HK-2 (cell line): ENCODE measurements at regions not wholly inside any gene's neighbourhood (a gene's known extent, or its start where the extent isn't known, plus 50 kb on each side); places are given as distances from the start of the nearest gene placed in this dataset.

Source experiments
- DNase-seq: peaks from one replicate; pipeline ENCODE4 v3.0.0-alpha.2; 2018; ENCODE audit not compliant: unreplicated experiment

DNA sequence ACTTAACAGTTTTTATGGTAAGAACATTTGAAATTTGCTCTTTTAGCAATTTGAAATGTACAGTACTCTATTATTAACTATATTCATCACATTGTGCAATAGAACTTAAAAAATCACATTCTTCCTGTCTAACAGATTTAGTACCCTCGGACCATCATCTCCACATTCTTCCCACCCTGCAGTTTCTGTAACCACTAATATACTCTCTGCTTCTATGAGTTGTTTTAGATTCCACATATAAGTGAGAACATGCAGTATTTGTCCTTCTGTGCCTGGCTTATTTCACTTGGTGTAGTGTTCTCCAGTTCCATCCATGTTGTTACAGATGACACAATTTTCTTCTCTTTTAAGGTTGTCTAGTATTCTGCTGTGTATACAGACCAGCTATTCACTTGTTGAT, 88.9 kb upstream of the SEC61G start:
- no peak for DNase-seq

DNA sequence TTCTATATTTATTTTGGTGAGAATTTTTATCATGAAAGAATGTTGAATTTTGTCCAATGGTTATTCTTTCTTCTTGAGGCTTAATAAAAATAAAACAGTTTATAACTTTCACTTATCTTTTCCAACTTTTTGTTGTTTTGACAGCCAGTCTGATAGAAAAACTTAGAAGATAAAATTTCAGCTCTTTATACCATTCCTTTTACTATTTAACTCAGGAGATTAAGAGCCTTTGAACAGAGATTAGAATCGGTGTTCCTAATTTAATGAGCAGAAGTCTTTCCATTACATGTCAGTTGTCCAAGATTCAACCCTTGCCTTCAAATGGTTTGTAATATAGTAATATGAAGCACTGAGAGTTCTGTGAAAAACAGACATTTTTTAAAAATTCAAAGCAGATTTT, 97.8 kb upstream of the SEC61G start:
- no peak for DNase-seq

DNA sequence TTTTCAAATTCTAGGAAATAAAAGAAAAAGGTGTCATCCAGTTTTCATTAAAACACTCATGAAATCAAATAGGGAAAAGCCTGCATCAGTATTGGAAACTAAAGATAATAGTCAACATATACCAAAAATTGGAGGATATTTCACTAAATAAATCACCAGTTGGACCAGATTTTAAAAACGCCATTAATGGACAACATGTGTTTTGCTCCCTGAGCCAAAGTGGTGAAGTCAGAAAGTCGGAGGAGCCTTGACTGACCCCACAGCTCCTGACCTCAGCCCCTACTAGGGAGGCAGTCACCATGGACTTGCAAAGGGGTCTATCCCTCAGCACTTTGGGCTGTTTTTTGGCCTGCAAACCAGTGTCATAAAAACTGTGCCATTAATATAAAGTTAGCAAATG, 98.3 kb upstream of the SEC61G start:
- DNase-seq: no peak

DNA sequence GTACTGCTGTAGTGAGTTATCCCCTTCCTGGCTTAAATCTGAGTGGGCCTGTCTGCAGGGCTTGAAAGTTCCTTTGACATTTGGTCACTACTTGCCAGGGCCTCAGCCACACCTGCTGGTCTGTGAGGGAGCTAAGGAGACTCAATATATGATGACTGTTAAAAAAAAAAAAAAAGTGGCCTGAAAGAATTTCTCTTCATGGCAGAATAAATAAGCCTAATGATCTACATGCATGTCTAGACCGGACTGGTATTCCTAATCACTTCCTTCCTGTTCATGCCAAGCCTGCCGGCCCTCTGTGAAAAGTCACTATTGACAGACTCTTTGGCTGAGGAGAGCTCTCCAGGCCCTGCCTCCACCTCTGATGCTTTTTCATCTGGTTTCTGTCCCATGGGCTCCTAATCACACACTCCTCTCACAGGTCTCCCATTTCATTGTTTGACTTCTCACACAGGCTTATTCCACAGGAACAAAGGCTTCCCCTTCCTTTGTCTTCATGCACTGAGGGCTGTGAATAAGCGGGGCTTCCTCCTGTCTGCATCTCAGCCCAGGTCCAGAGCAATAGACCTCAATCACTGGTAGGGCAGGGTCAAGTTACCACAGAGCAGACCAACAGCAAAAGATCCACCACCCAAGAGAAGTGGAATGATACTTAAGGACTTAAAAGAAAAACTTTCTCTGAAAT, 99.1 kb upstream of the SEC61G start:
- no peak for DNase-seq

DNA sequence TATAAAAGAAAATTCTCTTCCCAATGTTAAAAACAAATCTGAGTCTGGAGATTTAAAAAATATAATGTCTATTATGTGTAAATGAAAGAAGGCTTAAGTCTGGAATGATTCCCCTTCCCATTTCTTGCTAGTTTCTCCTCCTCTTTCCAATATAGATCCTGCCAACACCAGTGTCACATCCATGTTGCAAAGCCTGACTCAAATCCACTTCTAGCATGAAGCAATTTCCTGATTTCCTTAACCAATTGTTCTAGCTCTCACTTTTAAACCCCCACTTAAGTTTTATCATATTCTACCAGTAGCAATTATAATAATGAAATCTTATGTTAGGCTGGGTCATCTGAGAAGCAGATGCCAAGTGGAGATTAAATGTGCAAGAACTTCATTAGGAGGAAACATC, 100.1 kb upstream of the SEC61G start:
- no peak for DNase-seq

DNA sequence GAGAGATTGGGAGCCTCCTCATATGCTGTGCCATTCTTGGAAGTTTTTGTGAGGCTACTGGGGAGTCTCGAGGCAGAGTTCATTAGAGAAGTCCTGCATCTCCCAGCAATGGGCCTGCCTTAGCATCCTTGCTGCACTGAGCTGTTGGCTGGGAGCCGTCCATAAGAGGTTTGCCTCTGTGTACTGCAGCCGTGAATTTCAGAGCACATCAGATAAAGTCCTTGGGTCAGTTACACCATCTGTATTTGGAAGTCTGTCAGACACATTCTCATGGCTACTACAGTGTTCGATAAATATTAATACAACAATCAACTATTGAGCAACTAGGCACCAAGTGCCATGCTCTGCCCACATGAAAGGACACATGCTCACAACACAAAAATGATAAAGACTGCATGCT, 100.5 kb upstream of the SEC61G start:
- DNase-seq: no peak

DNA sequence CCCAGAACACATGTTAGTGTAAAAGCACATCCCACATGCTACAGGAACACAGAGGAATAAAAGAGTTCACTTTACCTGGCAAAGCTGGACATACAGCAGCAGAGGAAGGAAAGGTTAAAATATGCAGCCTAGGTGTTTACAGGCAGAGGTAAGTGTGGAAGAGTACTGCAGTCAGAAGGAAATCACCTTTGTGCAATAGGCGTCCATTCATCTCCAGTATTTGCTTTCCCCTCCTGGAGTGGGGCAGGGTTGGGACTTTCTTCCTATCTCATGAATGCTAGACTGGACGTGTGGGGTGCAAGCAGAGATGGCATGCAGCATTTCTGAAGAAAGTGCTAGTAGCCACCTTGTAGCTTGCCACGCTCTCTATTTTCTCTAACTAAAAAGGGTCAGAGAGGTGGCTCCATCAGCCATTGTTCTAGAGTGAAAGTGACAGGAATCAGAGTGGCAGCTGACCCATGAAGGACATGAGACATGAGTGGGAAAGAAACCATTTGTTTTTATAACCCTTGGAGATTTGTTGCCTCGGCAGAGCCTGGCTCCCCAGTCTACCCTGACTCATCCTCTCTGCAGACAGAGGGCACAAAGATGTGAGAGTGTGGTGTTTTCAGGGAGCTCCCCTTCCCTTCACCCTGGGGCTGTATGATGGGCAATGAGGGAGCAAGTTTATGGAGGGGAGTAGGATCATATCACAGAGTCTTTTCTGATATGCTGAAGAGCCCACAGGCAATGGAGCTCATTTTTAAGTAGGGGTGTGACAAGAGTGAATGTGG, 101.2 kb upstream of the SEC61G start:
- DNase-seq: no peak

DNA sequence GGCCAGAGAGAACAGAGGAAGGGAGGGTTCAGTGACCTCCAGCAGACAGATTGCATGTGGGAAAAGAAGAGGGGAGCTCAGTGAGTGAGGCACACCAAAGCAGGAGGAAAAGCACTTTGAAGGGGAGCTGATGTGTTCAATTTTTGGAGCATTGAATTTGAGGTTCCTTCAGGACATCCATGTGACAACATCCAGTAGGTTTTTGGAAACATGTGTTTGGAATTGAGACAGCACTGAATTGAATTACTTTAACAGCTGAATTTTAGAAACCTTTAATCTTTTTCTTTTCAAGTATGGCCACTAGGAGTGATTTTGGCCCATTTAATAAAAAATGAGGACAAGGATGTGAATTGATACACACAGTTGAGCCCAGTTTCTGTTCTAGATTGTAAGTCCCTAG, 101.8 kb upstream of the SEC61G start:
- no peak for DNase-seq

DNA sequence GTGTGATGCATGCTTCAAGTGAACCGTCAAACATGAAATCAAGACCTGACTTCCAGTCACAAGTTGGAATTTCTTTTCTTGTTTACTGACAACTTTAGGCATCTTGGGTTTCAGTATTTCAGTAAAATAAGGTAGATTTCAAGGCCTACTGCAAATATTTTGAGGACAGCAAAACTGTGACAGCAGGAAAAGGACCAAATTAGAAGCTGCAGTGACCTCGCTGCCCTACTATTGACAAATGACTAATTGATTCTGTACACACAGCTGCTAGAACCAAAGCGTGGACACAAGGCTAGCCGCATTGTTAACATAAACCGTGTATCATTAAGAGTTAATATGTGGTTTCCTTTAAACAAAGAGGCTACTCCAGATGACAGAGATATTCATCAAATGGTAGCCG, 105.7 kb upstream of the SEC61G start:
- DNase-seq: no peak

DNA sequence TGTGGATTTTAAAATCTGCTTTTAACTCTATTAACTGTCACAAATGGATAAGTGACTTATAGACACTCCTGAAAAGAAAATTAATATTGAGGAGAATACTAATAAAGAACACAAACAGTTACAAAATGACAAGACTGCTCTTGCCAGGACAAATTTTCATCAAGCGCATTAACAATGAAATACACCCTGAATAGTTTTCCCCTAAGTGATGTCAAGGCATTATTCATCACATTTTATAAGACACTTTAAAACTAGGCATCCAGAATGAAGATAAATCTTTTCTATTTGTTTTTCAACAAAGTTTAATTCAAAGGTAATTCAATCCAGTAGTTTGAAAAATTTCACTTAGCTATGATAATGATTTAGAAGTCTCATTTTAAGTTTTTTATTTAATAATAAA, 110.5 kb upstream of the SEC61G start:
- DNase-seq: no peak

DNA sequence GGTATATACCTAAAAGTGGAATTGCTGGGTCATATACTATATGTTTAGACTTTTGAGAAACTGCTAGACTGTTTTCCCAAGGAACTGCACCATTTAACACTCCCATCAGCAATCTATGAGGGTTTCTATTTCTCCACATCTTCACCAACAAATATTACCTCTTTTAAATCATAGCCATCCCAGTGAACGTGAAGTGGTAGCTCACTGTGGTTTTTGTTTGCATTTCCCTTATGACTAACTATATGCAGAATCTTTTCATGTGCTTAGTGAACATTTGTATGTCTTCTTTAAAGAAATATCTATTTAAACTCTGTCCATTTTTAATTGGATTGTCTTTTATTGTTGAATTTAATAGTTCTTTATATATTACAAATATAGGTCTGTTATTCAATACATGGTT, 115.8 kb upstream of the SEC61G start:
- DNase-seq: no peak

DNA sequence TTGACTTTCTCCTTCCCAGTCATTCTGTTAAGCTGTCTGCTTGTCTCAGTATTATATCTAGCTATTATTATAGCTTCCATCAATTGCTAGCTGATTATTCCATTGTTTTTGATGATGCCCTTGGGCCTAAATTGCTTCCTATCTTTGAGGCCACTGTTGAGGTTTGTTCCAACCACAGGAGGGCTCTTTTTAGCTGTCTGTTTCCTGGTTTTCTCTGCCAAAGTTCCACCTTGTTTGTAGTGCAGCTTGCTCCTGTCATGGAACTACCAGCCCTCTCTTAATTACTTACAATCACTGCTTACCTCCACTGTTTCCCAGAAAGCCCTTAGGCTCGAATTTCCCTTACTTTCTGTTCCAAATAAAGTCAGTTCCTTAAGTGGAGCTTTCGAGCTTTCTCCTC, 118.7 kb upstream of the SEC61G start:
- no peak for DNase-seq

DNA sequence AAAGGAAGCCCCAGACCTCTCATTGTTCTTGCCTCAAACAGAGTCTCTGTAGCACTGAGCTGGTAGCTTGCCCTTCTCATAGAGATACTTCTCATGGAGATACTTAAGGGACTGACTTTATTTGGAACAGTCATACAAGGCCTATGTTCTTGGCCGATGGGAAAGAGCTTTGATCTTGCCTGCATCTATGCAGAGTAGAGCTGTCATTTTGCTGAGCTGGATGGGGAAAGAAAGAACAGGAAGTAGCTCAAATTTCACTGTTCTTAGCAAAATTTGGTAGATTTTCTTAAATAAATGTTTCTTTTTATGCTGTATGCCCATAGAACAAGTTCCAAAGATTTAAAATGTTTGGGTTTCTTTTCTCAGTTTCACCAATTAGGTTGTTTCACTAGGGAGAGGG, 119.3 kb upstream of the SEC61G start:
- DNase-seq: no peak

DNA sequence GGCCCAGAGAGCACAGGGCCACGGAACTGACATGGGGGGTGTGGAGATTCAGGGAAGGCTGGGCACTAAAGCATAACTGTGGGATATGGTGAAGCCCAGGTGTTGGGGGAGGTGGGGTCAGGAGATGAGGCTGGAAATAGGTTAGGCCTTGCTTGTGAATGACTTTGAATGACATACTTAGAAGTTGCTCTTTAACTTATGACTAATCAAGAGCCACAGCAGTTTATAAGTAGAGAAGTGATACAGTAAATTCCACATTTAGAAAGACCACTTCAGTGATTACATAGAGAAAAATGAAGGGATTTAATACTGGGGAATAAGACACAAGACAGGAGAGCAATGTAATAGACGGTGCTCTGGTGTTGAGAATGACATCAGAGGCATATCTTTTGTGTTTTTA, 120.8 kb upstream of the SEC61G start:
- DNase-seq: peak; percentile 76

DNA sequence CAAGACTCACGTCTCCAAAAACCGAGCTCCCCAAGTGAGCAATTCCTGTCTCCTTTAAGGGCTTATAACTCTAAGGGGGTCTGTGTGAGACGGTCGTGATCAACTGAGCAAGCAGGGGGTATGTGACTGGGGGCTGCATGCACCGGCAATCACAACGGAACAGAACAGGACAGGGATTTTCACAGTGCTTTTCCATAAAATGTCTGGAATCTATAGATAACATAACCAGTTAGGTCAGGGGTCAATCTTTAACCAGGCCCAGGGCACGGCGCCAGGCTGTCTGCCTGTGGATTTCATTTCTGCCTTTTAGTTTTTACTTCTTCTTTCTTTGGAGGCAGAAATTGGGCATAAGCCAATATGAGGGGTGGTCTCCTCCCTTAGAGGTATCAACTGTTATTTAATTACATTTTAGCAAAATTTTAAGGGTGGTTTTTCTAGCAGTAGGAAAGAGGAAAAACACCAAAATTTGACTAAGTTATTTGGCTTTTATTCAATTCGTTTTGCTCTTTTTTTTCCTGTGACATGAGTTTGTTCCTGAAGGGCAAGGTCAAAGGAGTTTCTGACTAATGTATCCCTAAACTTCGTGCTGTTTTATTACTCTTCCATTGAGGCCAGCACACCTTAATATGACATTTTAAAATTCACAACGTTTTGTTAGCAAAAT, 121.4 kb upstream of the SEC61G start:
- DNase-seq: peak; percentile 66

DNA sequence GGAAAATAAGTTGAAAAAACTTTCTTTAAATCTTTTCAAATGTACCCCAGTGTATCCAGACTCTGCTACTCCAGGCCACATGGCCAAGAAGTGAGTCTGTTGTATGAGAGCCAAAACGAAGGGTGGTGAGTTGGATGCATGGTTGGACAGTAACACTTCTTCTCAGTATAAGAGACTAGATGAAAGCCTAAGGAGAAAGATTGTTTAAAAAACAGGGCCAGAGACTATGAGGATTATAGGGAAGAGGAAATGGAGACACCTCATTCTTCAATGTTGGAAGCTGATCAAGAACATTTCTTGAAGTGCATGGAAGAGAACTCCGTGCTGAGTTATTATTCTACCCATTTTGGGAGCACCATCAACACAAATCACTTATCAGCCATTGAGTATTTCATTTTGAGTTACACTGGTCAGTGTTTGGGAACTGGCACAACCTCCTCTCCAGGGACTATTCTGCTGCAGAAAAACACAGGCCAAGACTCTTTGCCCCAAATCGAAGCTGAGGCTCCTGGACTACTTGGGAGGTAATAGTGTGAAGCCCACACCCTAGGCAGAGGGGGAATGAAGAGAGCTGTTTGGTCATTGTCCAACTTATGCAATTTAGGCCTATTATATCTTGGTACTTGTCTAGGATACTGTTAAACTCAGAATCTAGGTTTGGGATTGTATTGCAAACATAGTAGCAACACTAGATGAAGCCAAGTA, 123.0 kb upstream of the SEC61G start:
- DNase-seq: no peak

DNA sequence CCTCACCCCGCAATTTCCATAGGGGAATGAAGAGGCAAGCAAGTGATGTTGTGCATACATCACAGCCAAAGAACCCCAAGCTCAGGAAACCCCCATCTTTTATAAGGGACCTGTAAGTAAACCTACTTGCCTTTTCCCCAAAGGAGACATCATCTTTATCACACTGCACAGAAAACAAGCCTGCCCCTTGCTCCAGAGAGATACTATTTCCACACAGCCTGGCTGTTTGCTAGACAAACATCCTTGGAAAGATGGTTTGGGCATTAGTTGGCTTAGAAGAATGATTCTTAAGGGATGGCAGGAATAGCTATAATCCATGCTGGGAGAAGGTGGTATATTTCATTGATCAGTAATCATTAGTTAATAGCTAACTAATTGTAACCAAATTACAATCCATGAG, 123.7 kb upstream of the SEC61G start:
- DNase-seq: no peak

DNA sequence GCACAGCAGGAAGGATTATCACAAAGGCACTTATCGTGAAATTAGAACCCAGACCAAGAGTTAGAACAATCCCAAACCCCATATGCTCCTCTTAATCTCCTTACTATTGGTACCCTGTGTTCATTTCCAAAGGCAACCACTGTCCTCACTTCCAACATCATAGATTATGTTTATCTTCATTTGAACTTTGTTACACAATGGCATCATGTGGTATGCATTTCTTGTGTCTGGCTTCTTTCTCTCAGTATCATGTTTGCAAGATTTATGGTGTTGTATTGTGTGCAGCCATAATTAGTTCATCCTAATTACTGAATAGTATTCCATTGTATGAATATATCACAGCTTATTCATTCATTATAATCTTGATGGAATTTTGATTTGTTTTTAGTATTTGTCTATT, 124.6 kb upstream of the SEC61G start:
- no peak for DNase-seq

DNA sequence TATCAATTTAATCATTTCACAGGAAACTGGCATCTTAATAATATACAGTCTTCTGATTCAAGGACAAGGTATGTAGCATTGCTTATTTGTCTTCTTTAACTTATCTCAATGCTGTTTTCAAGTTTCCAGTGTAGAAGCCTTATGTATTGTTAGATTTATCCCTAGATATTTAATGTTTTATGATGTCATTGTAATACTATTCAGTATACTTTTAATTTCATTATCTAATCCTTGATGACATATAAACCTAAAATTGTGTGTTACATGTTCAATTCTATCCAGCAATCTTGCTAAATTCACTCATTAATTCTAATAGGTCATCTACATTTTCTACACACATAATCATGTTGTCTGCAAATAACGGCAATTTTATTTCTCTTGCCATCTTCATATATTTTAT, 126.3 kb upstream of the SEC61G start:
- no peak for DNase-seq

DNA sequence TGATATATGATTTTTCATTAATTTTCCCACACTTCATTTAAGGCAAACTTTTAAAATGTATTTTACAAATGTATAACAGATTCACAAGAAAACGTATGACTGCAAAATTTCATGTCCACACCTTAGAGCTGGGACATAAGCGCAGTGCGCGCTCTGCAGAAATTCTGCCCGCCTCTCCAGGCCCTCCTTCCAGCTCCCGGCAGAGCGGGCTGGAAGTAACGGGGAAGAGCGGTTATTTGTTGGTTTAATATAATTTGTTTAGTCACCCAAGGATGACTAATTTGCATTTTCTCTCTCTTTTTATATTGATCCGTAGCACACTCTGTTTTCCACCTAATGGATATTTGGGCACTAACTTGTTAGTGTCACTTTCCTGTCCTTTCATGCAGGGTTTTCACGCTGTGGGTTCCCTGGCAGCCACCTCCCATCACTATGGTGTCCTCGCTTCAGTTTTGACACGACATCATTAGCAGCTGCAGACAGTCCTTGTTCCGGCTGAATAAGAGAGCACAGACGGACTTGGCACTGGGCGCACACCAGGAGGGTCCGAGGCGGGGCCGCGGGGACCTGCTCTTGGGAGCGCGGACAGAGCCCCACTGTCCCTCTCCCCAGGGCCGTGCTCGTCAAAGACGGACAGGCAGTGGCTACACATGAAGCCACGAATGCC, 129.2 kb upstream of the SEC61G start:
- DNase-seq: no peak

DNA sequence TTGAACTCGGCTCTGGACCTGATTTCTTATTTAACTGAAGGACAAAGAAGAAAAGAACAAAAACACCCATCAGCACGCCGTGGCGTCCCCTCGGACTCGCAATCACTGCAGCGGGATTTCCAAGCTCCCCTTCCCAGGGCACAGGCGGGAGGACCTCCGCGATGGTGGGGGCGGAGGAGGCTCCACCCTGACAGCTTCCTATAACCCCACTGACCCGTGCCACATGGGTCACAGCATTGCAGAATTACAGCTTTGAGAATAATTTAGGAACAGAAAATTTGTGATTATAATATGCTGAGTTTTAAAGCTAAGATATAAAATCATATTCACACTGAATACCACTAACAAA, 129.7 kb upstream of the SEC61G start:
- no peak for DNase-seq

DNA sequence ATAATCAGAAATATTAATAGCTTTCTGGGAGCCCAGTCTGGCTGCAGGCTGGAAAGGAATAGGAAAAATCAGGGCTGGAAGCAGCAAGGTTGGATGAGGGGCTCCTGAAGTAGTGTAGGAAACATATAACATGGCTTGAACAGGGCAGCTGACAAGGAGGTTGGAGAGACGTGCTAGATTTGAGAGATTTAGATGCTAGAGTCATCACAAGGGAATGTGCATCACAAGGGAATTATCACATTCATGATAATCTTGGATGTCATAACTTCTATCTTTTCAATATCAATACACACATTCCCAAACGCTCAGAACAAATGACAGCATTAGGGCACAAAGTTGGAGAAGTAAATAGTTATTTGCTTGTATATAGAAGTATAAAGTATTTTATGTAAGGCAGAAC, 120.9 kb upstream of the EGFR start:
- DNase-seq: no peak
